ENCODE measurements at regions not wholly inside any gene's neighbourhood (a gene's known extent, or its start where the extent isn't known, plus 50 kb on each side); places are given as distances from the start of the nearest gene placed in this dataset.

GRCh38 chr12:76152181-76152807 lies 67.8 kb upstream of the NAP1L1 start (continued):
- no peak for TF ChIP-seq PRDM2 (tag by site-specific recombination; IDR thresholded peaks at IDR 0.05; ENCODE audit: borderline replicate concordance)
- TF ChIP-seq ZNF843 (tag by site-specific recombination; IDR thresholded peaks at IDR 0.05), result no peak

- Histone ChIP-seq H3K9me3 (ENCODE audit: control insufficient read depth, insufficient read depth, low read depth, low read length) (no peaks in the 10 kb centered on the region), H3K4me1 (ENCODE audit: control insufficient read depth, insufficient read depth, low read length) (peaks cover 7% of the 10 kb centered on the region; the same call in 1 of the 2 replicates), H3K4me3 (ENCODE audit: low read depth, low read length) (no peak overlapping the region), H3K27ac (ENCODE audit: extremely low read depth, low read depth, low read length) (no peak overlapping the region), H3K36me3 (ENCODE audit: control insufficient read depth in 2 of 2, insufficient read depth in 1 of 2, low read length in 2 of 2) (no peaks in the 10 kb centered on the region)
- ChIA-PET CTCF (interaction anchor here (0.6 kb wide), 1 partner anchor 40 kb away, joined by 3 read pairs; no protein-coding TSS in a partner anchor), POLR2A (no interaction called here)
- peak; percentile 65 for TF ChIP-seq KLF9 (tag by site-specific recombination; IDR thresholded peaks at IDR 0.05; ENCODE audit: low read depth)
- no peak for TF ChIP-seq TRIM28 (IDR thresholded peaks at IDR 0.05; ENCODE audit: borderline replicate concordance, low read length)
- TF ChIP-seq BCL6B (tag by site-specific recombination; IDR thresholded peaks at IDR 0.05), result peak; percentile 22; the same call in 1 of the 2 replicates
- no peak for TF ChIP-seq BCL11A (tag by site-specific recombination; IDR thresholded peaks at IDR 0.05; ENCODE audit: low read depth)
- TF ChIP-seq, protein P1, sequence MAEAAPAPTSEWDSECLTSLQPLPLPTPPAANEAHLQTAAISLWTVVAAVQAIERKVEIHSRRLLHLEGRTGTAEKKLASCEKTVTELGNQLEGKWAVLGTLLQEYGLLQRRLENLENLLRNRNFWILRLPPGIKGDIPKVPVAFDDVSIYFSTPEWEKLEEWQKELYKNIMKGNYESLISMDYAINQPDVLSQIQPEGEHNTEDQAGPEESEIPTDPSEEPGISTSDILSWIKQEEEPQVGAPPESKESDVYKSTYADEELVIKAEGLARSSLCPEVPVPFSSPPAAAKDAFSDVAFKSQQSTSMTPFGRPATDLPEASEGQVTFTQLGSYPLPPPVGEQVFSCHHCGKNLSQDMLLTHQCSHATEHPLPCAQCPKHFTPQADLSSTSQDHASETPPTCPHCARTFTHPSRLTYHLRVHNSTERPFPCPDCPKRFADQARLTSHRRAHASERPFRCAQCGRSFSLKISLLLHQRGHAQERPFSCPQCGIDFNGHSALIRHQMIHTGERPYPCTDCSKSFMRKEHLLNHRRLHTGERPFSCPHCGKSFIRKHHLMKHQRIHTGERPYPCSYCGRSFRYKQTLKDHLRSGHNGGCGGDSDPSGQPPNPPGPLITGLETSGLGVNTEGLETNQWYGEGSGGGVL (tag by site-specific recombination; IDR thresholded peaks at IDR 0.05), result peak; percentile 88
- TF ChIP-seq ZNF514 (tag by site-specific recombination; IDR thresholded peaks at IDR 0.05), result no peak
- 0 out of 2 replicates have a peak, but pooled peaks have one; percentile 36 for TF ChIP-seq ZNF660 (tag by site-specific recombination; IDR thresholded peaks at IDR 0.05)
- no peak for TF ChIP-seq ZNF624 (tag by site-specific recombination; IDR thresholded peaks at IDR 0.05)
- TF ChIP-seq ZNF416 (tag by site-specific recombination; IDR thresholded peaks at IDR 0.05), result 0 out of 2 replicates have a peak, but pooled peaks have one; percentile 44
- peak; percentile 98 for TF ChIP-seq EGR2 (tag by site-specific recombination; IDR thresholded peaks at IDR 0.05; ENCODE audit: low read depth)
- TF ChIP-seq, protein P2, sequence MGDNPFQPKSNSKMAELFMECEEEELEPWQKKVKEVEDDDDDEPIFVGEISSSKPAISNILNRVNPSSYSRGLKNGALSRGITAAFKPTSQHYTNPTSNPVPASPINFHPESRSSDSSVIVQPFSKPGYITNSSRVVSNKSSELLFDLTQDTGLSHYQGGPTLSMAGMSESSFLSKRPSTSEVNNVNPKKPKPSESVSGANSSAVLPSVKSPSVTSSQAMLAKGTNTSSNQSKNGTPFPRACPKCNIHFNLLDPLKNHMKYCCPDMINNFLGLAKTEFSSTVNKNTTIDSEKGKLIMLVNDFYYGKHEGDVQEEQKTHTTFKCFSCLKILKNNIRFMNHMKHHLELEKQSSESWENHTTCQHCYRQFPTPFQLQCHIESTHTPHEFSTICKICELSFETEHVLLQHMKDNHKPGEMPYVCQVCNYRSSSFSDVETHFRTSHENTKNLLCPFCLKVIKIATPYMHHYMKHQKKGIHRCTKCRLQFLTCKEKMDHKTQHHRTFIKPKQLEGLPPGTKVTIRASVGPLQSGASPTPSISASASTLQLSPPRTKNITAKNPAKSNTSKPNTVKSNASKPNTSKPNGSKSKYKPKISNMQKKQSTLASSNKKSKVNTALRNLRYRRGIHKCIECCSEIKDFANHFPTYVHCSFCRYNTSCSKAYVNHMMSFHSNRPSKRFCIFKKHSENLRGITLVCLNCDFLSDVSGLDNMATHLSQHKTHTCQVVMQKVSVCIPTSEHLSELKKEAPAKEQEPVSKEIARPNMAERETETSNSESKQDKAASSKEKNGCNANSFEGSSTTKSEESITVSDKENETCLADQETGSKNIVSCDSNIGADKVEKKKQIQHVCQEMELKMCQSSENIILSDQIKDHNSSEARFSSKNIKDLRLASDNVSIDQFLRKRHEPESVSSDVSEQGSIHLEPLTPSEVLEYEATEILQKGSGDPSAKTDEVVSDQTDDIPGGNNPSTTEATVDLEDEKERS (tag by site-specific recombination; IDR thresholded peaks at IDR 0.05), result no peak
- TF ChIP-seq ZNF645 (tag by site-specific recombination; IDR thresholded peaks at IDR 0.05), result no peak
- TF ChIP-seq WT1 (tag by site-specific recombination; IDR thresholded peaks at IDR 0.05), result no peak
- no peak for TF ChIP-seq REPIN1 (tag by site-specific recombination; IDR thresholded peaks at IDR 0.05; ENCODE audit: low read depth)
- TF ChIP-seq ZNF324 (tag by site-specific recombination; IDR thresholded peaks at IDR 0.05), result peak; percentile 49; the same call in 1 of the 2 replicates
- 0 out of 2 replicates have a peak, but pooled peaks have one; percentile 23 for TF ChIP-seq ZFP69B (tag by site-specific recombination; IDR thresholded peaks at IDR 0.05)
- TF ChIP-seq ZNF112 (tag by site-specific recombination; IDR thresholded peaks at IDR 0.05), result 0 out of 2 replicates have a peak, but pooled peaks have one; percentile 46
- no peak for TF ChIP-seq ZXDB (tag by site-specific recombination; IDR thresholded peaks at IDR 0.05)
- TF ChIP-seq ZNF585B (tag by site-specific recombination; IDR thresholded peaks at IDR 0.05), result no peak
- TF ChIP-seq ZNF510 (tag by site-specific recombination; IDR thresholded peaks at IDR 0.05; ENCODE audit: insufficient replicate concordance), result no peak
- no peak for TF ChIP-seq ZNF701 (tag by site-specific recombination; IDR thresholded peaks at IDR 0.05)
- no peak for TF ChIP-seq ZNF501 (tag by site-specific recombination; IDR thresholded peaks at IDR 0.05)
Measured at GRCh38 chr12:76144245-76144549, 59.7 kb upstream of the NAP1L1 start.

All from HEK293 (cell line).